ENCODE measurements at regions not wholly inside any gene's neighbourhood (a gene's known extent, or its start where the extent isn't known, plus 50 kb on each side); places are given as distances from the start of the nearest gene placed in this dataset.

DNA sequence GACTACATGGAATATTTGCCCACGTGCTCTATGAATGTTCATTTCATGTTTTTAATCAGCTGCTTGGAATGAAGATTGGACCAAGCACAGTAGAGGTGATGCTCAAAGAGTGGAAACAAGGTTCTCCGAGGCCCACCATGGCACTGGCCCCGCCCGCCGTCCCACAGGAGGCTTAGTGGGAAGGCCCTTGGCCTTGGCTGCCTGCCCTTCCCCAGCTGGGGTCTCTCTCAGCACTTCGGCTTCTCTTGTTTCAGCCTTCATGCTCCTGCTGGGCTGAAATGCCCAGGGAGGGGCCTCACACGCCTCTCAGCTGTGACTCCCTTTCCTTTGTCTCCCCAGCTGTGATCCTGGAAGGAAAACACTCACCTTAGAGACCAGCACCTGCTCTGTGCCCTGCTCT, 833.2 kb downstream of the GALR1 start:
- Histone ChIP-seq H3K27me3 (replicated peaks; ENCODE audit: insufficient read depth) (no peaks in the 10 kb centered on the region), H3K27ac (no peak overlapping the region), H3K4me1 (ENCODE audit: control insufficient read depth in 1 of 2, low read depth in 2 of 2) (no peaks in the 10 kb centered on the region), H3K4me3 (no peak overlapping the region), H3K9me3 (no peaks in the 10 kb centered on the region), H3K36me3 (no peaks in the 10 kb centered on the region)
- ATAC-seq (ENCODE audit: insufficient number of reproducible peaks, low FRiP score, low read depth) (no peak), DNase-seq (ENCODE audit: low spot score) (no peak)
- TF ChIP-seq, protein P1, sequence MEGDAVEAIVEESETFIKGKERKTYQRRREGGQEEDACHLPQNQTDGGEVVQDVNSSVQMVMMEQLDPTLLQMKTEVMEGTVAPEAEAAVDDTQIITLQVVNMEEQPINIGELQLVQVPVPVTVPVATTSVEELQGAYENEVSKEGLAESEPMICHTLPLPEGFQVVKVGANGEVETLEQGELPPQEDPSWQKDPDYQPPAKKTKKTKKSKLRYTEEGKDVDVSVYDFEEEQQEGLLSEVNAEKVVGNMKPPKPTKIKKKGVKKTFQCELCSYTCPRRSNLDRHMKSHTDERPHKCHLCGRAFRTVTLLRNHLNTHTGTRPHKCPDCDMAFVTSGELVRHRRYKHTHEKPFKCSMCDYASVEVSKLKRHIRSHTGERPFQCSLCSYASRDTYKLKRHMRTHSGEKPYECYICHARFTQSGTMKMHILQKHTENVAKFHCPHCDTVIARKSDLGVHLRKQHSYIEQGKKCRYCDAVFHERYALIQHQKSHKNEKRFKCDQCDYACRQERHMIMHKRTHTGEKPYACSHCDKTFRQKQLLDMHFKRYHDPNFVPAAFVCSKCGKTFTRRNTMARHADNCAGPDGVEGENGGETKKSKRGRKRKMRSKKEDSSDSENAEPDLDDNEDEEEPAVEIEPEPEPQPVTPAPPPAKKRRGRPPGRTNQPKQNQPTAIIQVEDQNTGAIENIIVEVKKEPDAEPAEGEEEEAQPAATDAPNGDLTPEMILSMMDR (IDR thresholded peaks at IDR 0.05): no peak

DNA sequence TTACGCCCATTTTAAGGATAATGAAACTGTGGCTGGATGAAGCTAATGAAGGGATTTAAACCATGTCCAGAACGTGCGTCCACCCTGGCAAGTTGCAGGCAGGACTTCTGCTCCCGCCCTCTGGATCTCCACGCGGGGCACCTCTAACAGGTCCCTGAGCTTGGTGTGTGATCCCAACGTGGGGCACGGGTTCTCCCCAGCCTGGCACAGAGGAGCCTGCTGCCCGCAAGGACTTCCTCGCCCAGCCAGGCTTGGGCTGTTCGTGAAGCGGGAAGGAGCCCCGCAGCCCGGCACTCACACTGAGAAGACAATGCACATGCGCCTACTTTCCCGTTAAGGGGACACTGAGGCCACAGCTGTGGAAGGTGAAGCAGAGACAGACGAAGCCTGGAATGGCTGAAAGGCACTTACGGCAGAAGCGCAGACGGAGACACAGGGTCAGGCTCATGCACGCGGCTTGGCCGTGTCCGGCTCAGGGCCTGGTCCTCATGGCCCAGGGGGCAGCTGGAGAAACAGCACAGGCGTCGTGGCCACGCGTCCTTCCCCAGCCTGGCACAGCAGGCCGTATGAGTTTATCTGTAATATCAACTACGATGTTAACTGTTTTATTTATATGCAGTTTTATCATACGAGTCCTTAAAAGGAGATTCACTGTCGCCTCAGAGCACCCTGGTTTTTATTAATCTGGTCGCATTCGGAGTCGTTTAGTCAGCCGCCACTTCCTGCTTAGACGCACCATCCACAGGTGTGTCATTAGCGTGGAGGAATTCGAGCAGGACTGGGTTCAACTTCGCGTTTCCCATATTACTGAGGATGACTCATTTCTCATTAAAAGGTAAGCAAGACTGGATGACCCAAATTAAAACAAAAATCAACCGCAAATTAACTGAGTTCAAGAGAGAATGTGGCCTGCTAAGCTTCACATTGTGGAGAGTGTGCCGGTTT, 835.9 kb downstream of the GALR1 start:
- Histone ChIP-seq H3K27me3 (replicated peaks; ENCODE audit: insufficient read depth) (no peaks in the 10 kb centered on the region), H3K36me3 (no peaks in the 10 kb centered on the region), H3K4me1 (ENCODE audit: control insufficient read depth in 1 of 2, low read depth in 2 of 2) (no peaks in the 10 kb centered on the region), H3K4me3 (no peak overlapping the region), H3K27ac (no peak overlapping the region), H3K9me3 (no peaks in the 10 kb centered on the region)
- DNase-seq (ENCODE audit: low spot score) (no peak), ATAC-seq (ENCODE audit: insufficient number of reproducible peaks, low FRiP score, low read depth) (no peak)
- TF ChIP-seq, protein P1 (IDR thresholded peaks at IDR 0.05): no peak

DNA sequence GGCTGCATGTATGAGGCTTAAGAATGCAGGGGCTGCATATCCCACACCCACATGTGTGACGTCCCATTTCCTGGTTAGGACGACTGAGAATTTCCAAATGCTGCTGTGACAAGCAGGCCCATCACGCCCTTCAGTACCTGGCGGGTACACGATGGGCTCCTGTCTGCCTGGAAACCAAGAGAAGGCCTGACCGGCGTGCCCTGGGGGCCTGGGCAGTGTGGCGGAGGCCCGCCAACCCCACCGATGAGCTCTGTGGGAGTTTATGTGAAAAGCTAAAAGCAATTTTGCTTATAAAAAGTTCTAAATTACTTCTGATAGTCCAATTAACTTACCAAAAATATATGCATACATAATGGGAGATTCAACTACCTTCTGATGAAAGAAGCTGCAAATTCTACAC, 837.3 kb downstream of the GALR1 start:
- no peaks in the 10 kb centered on the region for H3K27me3 ChIP-seq (replicated peaks; ENCODE audit: insufficient read depth)
- no peak overlapping the region for H3K4me3 ChIP-seq
- no peaks in the 10 kb centered on the region for H3K4me1 ChIP-seq (ENCODE audit: control insufficient read depth in 1 of 2, low read depth in 2 of 2)
- H3K27ac ChIP-seq: no peak overlapping the region
- no peaks in the 10 kb centered on the region for H3K9me3 ChIP-seq
- no peaks in the 10 kb centered on the region for H3K36me3 ChIP-seq
- DNase-seq (ENCODE audit: low spot score) (no peak), ATAC-seq (ENCODE audit: insufficient number of reproducible peaks, low FRiP score, low read depth) (no peak)
- TF ChIP-seq, protein P1 (IDR thresholded peaks at IDR 0.05): no peak

DNA sequence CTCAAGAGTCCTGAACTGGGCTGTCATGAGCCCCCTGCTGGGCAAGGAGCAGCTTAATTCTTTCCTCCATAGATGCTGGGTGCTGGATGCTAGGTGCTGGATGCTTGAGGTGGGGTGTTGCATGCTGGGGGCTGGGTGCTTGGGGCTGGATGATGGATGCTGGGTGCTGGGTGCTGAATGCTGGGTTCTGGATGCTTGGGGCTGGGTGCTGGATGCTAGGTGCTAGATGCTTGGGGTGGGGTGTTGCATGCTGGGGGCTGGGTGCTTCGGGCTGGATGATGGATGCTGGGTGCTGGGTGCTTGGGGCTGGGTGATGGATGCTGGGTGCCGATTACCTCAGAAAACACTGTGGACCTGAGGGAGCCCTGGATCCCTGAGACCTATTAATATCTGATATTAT, 837.7 kb downstream of the GALR1 start:
- TF ChIP-seq, protein P1 (IDR thresholded peaks at IDR 0.05): no peak
- DNase-seq (ENCODE audit: low spot score) (no peak), ATAC-seq (ENCODE audit: insufficient number of reproducible peaks, low FRiP score, low read depth) (no peak)
- no peaks in the 10 kb centered on the region for H3K9me3 ChIP-seq
- H3K27ac ChIP-seq: no peak overlapping the region
- no peaks in the 10 kb centered on the region for H3K36me3 ChIP-seq
- H3K4me3 ChIP-seq: no peak overlapping the region
- no peaks in the 10 kb centered on the region for H3K4me1 ChIP-seq (ENCODE audit: control insufficient read depth in 1 of 2, low read depth in 2 of 2)
- H3K27me3 ChIP-seq (replicated peaks; ENCODE audit: insufficient read depth): no peaks in the 10 kb centered on the region

DNA sequence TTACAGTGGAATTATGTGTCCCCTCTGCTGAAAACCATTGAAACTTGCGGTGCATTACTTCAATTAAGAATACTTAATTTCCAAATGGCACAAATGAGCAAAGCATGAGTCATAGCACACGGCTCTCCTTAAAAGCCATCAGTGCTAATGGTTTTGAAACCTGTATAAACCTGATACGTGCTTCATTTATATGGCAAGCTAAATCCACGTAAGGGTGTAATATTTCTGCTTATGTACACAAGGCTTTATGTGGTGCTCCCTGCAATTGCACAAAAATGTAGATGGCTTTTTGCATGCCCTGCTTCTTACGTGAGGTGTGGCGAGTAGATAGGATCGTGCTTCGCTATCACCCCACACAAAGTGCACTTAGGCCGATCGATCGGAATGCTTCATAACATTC, 840.9 kb downstream of the GALR1 start:
- TF ChIP-seq, protein P1 (IDR thresholded peaks at IDR 0.05): no peak
- Histone ChIP-seq H3K27ac (no peak overlapping the region), H3K36me3 (no peaks in the 10 kb centered on the region), H3K4me1 (ENCODE audit: control insufficient read depth in 1 of 2, low read depth in 2 of 2) (no peaks in the 10 kb centered on the region), H3K27me3 (replicated peaks; ENCODE audit: insufficient read depth) (no peaks in the 10 kb centered on the region), H3K9me3 (no peaks in the 10 kb centered on the region), H3K4me3 (no peak overlapping the region)
- ATAC-seq (ENCODE audit: insufficient number of reproducible peaks, low FRiP score, low read depth) (no peak), DNase-seq (ENCODE audit: low spot score) (no peak)
